H9 (cell line): ENCODE measurements at regions not wholly inside any gene's neighbourhood (a gene's known extent, or its start where the extent isn't known, plus 50 kb on each side); places are given as distances from the start of the nearest gene placed in this dataset.

Experiments
- DNase-seq: peaks from one replicate; pipeline ENCODE4 v3.0.0-alpha.2; 2017
- H2AFZ ChIP-seq: one replicate; pipeline ENCODE4 v1.6.1; 2013; ENCODE audit warnings: mild to moderate bottlenecking, low read length, control low read depth, moderate library complexity
- H2AK5ac ChIP-seq: 2 replicates; pipeline ENCODE4 v1.6.1; 2013; ENCODE audit warnings: low read length, control low read depth, mixed read lengths; ENCODE audit not compliant: insufficient read length
- H2BK120ac ChIP-seq: one replicate; pipeline ENCODE4 v1.6.1; 2013; ENCODE audit warnings: low read depth, mild to moderate bottlenecking, low read length, control low read depth, inconsistent platforms; ENCODE audit not compliant: poor library complexity, severe bottlenecking
- H2BK12ac ChIP-seq: 2 replicates; pipeline ENCODE4 v1.6.1; 2013; ENCODE audit warnings: low read length, control low read depth, mixed read lengths, low read depth; ENCODE audit not compliant: insufficient read length
- H2BK15ac ChIP-seq: 2 replicates; pipeline ENCODE4 v1.6.1; 2013; ENCODE audit warnings: low read depth, low read length, control low read depth
- H2BK20ac ChIP-seq: one replicate; pipeline ENCODE4 v1.6.1; 2013; ENCODE audit warnings: low read depth, mild to moderate bottlenecking, low read length, control low read depth, inconsistent platforms; ENCODE audit not compliant: poor library complexity, severe bottlenecking
- H2BK5ac ChIP-seq: 2 replicates; pipeline ENCODE4 v1.6.1; 2013; ENCODE audit warnings: low read length, control low read depth, mixed read lengths; ENCODE audit not compliant: insufficient read length
- H3K14ac ChIP-seq: 2 replicates; pipeline ENCODE4 v1.6.1; 2013; ENCODE audit warnings: low read length, control low read depth; ENCODE audit not compliant: insufficient read depth
- H3K18ac ChIP-seq: 2 replicates; pipeline ENCODE4 v1.6.1; 2013; ENCODE audit warnings: low read depth, mild to moderate bottlenecking, mixed read lengths, low read length, control low read depth; ENCODE audit not compliant: insufficient read length
- H3K23ac ChIP-seq: 2 replicates; pipeline ENCODE4 v1.6.1; 2013; ENCODE audit warnings: low read length, control low read depth, mixed read lengths, low read depth; ENCODE audit not compliant: insufficient read length
- H3K23me2 ChIP-seq: 2 replicates; pipeline ENCODE4 v1.6.1; 2013; ENCODE audit warnings: low read depth, mild to moderate bottlenecking, mixed read lengths, low read length, control low read depth; ENCODE audit not compliant: insufficient read length, poor library complexity, severe bottlenecking
- H3K27ac ChIP-seq: 2 replicates; pipeline ENCODE4 v1.5.1; 2013; ENCODE audit warnings: low read length, control low read depth, mixed read lengths, low read depth; ENCODE audit not compliant: insufficient read length
- H3K27me3 ChIP-seq: 2 replicates; pipeline ENCODE4 v1.6.1; 2013; ENCODE audit warnings: low read length, control low read depth, inconsistent platforms; ENCODE audit not compliant: insufficient read depth
- H3K4ac ChIP-seq: 2 replicates; pipeline ENCODE4 v1.6.1; 2013; ENCODE audit warnings: low read depth, mild to moderate bottlenecking, control low read depth, inconsistent platforms, low read length, moderate library complexity
- H3K4me1 ChIP-seq: 2 replicates; pipeline ENCODE4 v1.6.1; 2013; ENCODE audit warnings: low read length, control low read depth, inconsistent platforms; ENCODE audit not compliant: insufficient read depth
- H3K4me2 ChIP-seq: 2 replicates; pipeline ENCODE4 v1.6.1; 2013; ENCODE audit warnings: low read length, control low read depth, mixed read lengths; ENCODE audit not compliant: insufficient read length, insufficient read depth
- H3K56ac ChIP-seq: 2 replicates; pipeline ENCODE4 v1.6.1; 2013; ENCODE audit warnings: low read depth, mild to moderate bottlenecking, mixed read lengths, low read length, control low read depth; ENCODE audit not compliant: insufficient read length
- H3K79me1 ChIP-seq: 2 replicates; pipeline ENCODE4 v1.6.1; 2013; ENCODE audit warnings: low read depth, mild to moderate bottlenecking, moderate library complexity, low read length, control low read depth, inconsistent platforms; ENCODE audit not compliant: insufficient read depth, poor library complexity, severe bottlenecking
- H3K79me2 ChIP-seq: 2 replicates; pipeline ENCODE4 v1.6.1; 2013; ENCODE audit warnings: low read length, control low read depth, inconsistent platforms; ENCODE audit not compliant: insufficient read depth
- H3K9ac ChIP-seq: 2 replicates; pipeline ENCODE4 v1.6.1; 2013; ENCODE audit warnings: low read length, control low read depth, mixed read lengths; ENCODE audit not compliant: insufficient read length; ENCODE audit errors: extremely low read depth
- H3K9me3 ChIP-seq: one replicate; pipeline ENCODE4 v1.6.1; 2013; ENCODE audit warnings: low read depth, low read length, inconsistent platforms; ENCODE audit not compliant: control insufficient read depth
- H3T11ph ChIP-seq: one replicate; pipeline ENCODE4 v1.6.1; 2013; ENCODE audit warnings: mild to moderate bottlenecking, low read length, control low read depth, inconsistent platforms
- H4K20me1 ChIP-seq: one replicate; pipeline ENCODE4 v1.6.1; 2013; ENCODE audit not compliant: control insufficient read depth, insufficient read length, insufficient read depth
- H4K5ac ChIP-seq: 2 replicates; pipeline ENCODE4 v1.6.1; 2013; ENCODE audit warnings: low read depth, mild to moderate bottlenecking, mixed read lengths, low read length, control low read depth; ENCODE audit not compliant: insufficient read length
- H4K8ac ChIP-seq: replicated peaks from 2 replicates; pipeline ENCODE4 v1.6.1; 2013; ENCODE audit warnings: low read length, control low read depth, mixed read lengths, low read depth; ENCODE audit not compliant: insufficient read length
- H4K91ac ChIP-seq: 2 replicates; pipeline ENCODE4 v1.6.1; 2013; ENCODE audit warnings: low read depth, mild to moderate bottlenecking, moderate library complexity, mixed read lengths, low read length, control low read depth; ENCODE audit not compliant: insufficient read length
- H3K27ac Mint-ChIP-seq, 3 experiments: 2 replicates in 2 of 3; 3 replicates in 1 of 3; pipeline ENCODE4 v1.8.0; 2020 to 2021; ENCODE audit warnings: mixed read lengths in 3 of 3, mild to moderate bottlenecking in 1 of 3, moderate library complexity in 1 of 3
- H3K27me3 Mint-ChIP-seq: 2 replicates; pipeline ENCODE4 v1.8.0; 2021; ENCODE audit warnings: low read depth, mild to moderate bottlenecking, moderate library complexity, mixed read lengths
- H3K36me3 Mint-ChIP-seq, 3 experiments: 2 replicates in 2 of 3; 3 replicates in 1 of 3; pipeline ENCODE4 v1.8.0; 2020 to 2021; ENCODE audit warnings: low read depth in 3 of 3, mixed read lengths in 3 of 3; ENCODE audit not compliant: insufficient read depth in 1 of 3
- H3K4me1 Mint-ChIP-seq, 2 experiments: 2 replicates each; pipeline ENCODE4 v1.8.0; 2020; ENCODE audit warnings: mixed read lengths in 2 of 2
- H3K4me3 Mint-ChIP-seq, 2 experiments: 2 replicates in 1 of 2; 3 replicates in 1 of 2; pipeline ENCODE4 v1.8.0; 2020 to 2021; ENCODE audit warnings: mild to moderate bottlenecking in 2 of 2, mixed read lengths in 2 of 2, moderate library complexity in 1 of 2
- H3K9me3 Mint-ChIP-seq, 2 experiments: 2 replicates in 1 of 2; 3 replicates in 1 of 2; pipeline ENCODE4 v1.8.0; 2020; ENCODE audit warnings: mild to moderate bottlenecking in 2 of 2, mixed read lengths in 2 of 2, moderate library complexity in 1 of 2
- CTCF ChIP-seq: fragments of 200-600 bp; sonication (generic); conservative IDR thresholded peaks from 3 replicates; pipeline ENCODE4 v1.8.0; 2021; ENCODE audit warnings: antibody characterized with exemption, mild to moderate bottlenecking
- WGBS: extraction: QIAGEN DNeasy Blood & Tissue Kit; methylation state at CpG from one replicate; pipeline ENCODE4 v1.1.7; 2013; ENCODE audit warnings: missing lambda C conversion rate, low lambda C conversion rate, mixed read lengths; ENCODE audit not compliant: insufficient read length; ENCODE audit errors: extremely low coverage; 5-methylcytosine and 5-hydroxymethylcytosine counted together

- H4K20me1 ChIP-seq = no peaks in the 10 kb centered on the region
- H2BK5ac ChIP-seq = no peak overlapping the region
- H3K4ac ChIP-seq = no peak overlapping the region
- H3K27ac Mint-ChIP-seq = no peak overlapping the region
- no peaks in the 10 kb centered on the region for H3K4me1 ChIP-seq
- H3K27me3 Mint-ChIP-seq = peaks cover 14% of the 10 kb centered on the region
- no peaks in the 10 kb centered on the region for H3K79me2 ChIP-seq
- no peak overlapping the region for H3K23ac ChIP-seq
- H3K4me1 Mint-ChIP-seq = peaks cover 15 to 19% of the 10 kb centered on the region in 2 experiments
- no peak overlapping the region for H4K5ac ChIP-seq
- peaks cover 0 to 8% (median 7%) of the 10 kb centered on the region in 3 experiments; a peak in 3 of 7 replicates for H3K36me3 Mint-ChIP-seq
- no peak overlapping the region for H3K4me2 ChIP-seq
- H3T11ph ChIP-seq = no peak overlapping the region
- H3K18ac ChIP-seq = no peak overlapping the region
- H4K8ac ChIP-seq = no peak overlapping the region
- no CpG with 5 or more reads among the region's 5 CpGs for WGBS
- H3K9ac ChIP-seq = no peak overlapping the region
- H3K56ac ChIP-seq = no peak overlapping the region
- H2BK12ac ChIP-seq = no peak overlapping the region
- no peak for DNase-seq
- H3K23me2 ChIP-seq = no peaks in the 10 kb centered on the region
- H4K91ac ChIP-seq = no peak overlapping the region
- no peak overlapping the region for H2BK20ac ChIP-seq
- H3K9me3 ChIP-seq = no peaks in the 10 kb centered on the region
- peaks cover 10% of the 10 kb centered on the region in 2 experiments for H3K9me3 Mint-ChIP-seq
- no peak overlapping the region for H3K4me3 Mint-ChIP-seq
- no peak overlapping the region for H3K14ac ChIP-seq
- no peaks in the 10 kb centered on the region for H3K27me3 ChIP-seq
- H3K79me1 ChIP-seq = no peaks in the 10 kb centered on the region
- TF ChIP-seq CTCF = no peak
- H2BK15ac ChIP-seq = no peak overlapping the region
- no peak overlapping the region for H2BK120ac ChIP-seq
- H2AFZ ChIP-seq = no peak overlapping the region
- no peak overlapping the region for H2AK5ac ChIP-seq
- no peak overlapping the region for H3K27ac ChIP-seq
Measured at GRCh38 chr16:86375364-86375763, 135.0 kb upstream of the FOXF1 start.
